CD4-positive, alpha-beta T cell treated with Interleukin-17A for 4 hours (primary cell): ENCODE measurements at regions not wholly inside any gene's neighbourhood (a gene's known extent, or its start where the extent isn't known, plus 50 kb on each side); places are given as distances from the start of the nearest gene placed in this dataset.
A peak's percentile ranks its signal among the peaks of the same experiment; 100 is the strongest.

Experiments
- DNase-seq: peaks from one replicate; pipeline ENCODE4 v3.0.0-alpha.2; 2020; ENCODE audit warnings: mixed read lengths

GRCh38 chr16:77555791-77556190, 121.0 kb upstream of the ADAMTS18 start:
- no peak for DNase-seq

- no peak for DNase-seq
Observed at GRCh38 chr16:77556201-77556873, 121.5 kb upstream of the ADAMTS18 start.

DNA sequence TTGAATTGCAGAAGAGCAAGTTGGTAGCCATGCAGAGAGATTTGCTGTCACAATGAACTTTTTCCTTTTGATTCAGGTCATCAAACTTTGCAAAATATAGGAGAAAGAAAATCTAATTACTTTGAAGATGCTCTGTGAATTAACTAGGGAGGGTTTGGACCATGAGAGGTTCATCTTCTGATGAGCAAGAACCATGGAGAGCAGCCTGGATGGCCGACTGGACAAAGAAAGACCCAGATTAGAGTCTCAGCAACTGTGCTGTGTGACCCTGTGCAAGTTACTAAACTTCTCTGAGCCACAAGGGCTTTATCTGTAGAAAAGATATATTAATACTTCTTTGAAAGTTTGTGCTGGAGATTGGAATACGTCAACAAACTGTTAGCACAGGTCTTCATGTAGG, 122.6 kb upstream of the ADAMTS18 start:
- no peak for DNase-seq

DNA sequence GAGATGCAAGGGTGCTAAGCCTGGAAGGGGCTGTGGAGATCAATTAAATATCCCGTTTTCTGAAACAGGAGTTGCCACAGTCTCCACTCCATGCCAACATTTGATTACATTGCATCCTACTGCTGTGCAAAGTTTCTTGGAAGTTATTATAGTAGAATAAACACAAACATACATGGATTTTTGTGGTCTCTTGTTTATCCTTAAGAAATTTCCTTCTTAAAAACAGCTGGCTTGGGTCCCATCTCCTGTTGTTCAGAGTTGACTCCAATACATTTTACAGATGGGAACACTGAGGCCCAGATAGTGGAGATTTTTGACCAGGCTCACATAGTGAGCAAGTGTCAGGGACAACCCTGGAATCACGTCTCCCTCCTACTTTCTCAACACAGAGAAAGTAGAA, 124.0 kb upstream of the ADAMTS18 start:
- no peak for DNase-seq

- no peak for DNase-seq
Observed at GRCh38 chr16:77562497-77562896, 127.7 kb upstream of the ADAMTS18 start.

DNA sequence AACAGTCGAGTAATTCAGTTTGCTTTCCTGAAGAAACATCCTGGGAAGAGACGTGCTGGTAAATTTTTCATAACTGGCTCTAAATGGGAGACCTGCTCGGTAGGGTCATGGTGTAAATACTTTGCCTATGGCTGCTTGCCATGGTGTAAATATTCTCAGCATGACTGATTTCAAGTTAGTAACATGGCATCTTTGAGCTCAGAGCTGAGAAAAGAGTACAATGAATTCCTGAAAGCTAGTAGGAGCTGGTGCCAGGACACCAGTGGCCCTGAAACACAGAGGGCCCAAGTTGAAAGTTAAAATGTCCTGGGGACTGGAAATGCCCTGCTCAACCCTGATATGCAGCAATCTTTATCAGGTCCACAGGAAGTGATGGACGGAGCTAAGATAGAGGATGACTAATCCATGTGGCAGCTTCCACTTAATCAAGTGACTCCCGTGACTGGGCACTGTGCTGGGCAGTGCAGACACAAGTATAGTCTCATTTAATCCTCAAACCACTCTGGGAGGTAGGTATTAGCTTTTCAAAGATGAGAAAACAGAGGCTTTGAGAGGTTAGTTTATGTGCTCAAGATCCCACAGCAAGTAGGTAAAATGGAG, 130.1 kb upstream of the ADAMTS18 start:
- no peak for DNase-seq

- no peak for DNase-seq
Observed at GRCh38 chr16:77569406-77569805, 134.6 kb upstream of the ADAMTS18 start.

DNA sequence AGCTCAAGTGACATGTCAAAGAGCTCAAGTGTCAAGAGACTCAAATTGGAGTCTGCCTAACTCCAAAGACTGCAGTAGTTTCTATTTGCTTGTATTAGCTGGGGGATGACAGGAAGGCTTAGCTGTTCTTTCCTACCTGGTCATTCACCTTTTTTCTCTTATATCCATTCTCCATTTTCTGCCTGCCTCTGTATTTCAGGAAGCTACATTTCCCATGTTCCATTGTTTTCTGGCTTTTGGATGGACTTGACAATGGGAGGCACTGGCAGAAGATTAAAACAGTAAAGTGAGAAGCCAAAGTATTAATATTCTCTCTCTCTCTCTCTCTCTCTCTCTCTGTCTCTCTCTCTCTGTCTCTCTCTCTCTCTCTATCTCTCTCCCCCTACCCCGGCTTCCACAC, 135.7 kb upstream of the ADAMTS18 start:
- no peak for DNase-seq

GRCh38 chr16:77571115-77571862, 136.5 kb upstream of the ADAMTS18 start:
- DNase-seq: no peak

DNA sequence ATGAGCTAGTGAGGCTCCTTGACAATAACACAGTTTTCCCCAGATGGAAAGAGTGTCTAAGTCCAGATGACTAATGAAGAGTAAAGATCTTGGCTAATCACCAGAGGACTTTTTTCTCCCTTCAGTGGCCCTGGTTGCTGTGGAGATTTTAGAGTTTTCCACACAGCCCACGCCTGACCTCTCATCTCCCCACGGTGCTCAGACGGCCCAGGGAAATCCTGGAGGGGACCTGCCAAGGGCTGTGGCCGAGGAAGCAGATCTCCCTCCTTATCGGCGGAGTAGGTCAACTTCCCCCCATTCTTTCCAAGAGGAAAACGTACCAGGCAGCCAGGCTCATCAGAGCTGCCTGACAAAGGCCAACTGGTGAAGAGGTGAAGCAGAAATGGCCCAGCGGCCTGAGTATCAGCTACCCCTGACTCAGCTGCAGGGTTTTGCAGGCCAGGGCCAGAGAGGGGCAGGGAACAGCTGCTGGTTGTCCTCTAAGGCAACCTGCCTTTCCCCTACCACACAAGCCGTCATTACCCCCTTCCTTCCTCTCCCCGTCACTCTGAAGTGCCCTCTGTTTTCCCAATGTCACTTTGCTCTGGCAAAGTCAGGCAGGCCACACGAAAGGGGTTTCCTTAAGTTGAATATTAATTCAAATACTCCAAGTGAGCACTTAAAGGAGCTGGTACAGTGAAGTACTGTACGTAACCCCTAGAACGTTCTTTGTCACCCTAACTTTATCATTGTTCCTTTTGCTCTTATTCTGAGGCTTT, 140.2 kb upstream of the ADAMTS18 start:
- DNase-seq: no peak

GRCh38 chr16:77579351-77579891, 142.9 kb upstream of the NUDT7 start:
- DNase-seq: no peak

DNA sequence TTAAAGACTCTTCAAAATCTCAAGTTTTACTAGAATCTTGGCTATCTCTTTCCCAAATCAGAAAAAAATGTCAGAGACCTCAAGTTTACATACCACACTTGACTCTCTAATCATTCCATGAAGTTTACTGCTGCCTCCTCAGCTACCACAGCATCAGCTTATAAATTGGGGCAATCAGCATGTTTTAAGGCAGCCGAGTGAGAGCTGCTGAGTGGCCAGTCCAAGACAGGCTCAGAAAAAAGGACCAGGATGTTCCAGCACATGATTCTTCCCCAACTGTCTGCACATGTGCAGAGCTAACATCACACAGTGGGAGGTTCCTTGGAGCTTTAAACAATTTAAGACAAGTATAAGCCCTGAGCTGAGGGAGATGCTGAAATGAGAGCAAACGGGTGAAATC, 140.6 kb upstream of the NUDT7 start:
- no peak for DNase-seq

GRCh38 chr16:77584205-77584859, 138.0 kb upstream of the NUDT7 start:
- peak; percentile 46 for DNase-seq

- DNase-seq: no peak
Observed at GRCh38 chr16:77585379-77586251, 136.7 kb upstream of the NUDT7 start.

DNA sequence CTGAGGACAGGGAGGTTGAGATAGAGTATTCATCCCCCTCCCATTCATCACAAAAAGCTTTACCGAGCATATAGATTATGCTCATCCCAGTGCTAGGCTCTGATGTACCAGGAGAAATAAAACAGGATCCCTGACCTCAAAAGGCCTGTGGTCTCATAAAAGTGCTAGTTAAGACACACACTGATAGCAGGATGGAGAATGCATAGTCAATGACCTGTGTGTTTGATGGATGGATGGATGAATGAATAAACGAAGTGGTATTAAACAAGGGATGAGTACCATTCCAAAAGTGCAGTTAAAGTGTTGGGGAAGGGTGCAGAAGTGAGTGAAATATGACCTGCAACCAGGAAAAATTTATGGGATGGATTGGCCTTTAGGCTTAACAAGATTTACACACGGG, 133.9 kb upstream of the NUDT7 start:
- no peak for DNase-seq

DNA sequence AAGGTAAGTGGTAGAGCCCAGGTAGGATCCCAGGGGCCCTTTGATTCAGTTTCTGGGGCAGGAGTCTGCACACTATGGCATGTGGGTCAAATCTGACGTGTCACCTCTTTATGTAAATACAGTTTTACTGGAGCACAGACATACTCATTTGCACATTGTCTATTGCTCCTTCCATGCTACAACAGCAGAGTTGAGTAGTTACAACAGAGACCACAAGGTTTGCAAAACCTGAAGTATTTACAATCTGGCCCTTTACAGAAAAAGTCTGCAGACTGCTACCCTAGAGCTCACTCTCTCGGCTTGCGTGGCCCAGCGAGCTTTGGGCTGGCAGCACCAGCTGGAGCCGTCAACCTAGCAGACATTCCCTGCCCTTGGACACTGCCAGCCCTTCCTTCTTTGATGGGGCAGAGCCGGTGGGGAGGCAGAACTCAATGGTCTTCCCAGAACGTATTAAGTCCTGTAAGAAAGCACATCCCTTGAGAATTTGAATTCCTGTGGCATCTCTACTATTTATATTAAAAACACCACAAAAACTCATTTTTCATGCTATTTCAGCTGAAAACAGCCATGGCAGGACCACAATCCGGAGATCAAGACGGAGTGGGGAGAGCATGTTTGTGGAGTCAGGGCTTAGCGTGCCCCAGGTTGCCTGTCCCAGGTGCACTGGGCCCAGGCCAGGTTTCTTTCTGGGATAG, 133.1 kb upstream of the NUDT7 start:
- DNase-seq: no peak

- DNase-seq: no peak
Observed at GRCh38 chr16:77590707-77591106, 131.6 kb upstream of the NUDT7 start.

GRCh38 chr16:77591347-77591746, 131.0 kb upstream of the NUDT7 start:
- DNase-seq: no peak

DNA sequence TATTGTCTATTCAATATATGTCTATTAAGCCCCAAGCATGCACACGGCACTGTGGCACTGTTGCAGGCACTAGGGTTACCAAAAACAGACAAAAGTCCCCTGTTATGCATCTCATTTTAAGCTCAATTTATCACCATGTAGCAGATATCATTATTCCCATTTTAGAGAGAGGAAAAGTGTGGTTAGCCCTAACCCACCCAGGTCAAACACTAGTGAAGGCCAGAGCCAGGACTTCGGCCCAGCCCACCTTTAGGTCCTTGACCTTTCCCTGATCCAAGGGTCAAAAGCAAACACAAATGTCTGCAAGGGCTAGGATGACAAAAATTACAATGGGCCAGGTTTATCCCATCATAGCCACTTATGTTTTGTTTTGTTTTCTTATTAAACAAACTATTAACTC, 130.3 kb upstream of the NUDT7 start:
- DNase-seq: no peak

DNA sequence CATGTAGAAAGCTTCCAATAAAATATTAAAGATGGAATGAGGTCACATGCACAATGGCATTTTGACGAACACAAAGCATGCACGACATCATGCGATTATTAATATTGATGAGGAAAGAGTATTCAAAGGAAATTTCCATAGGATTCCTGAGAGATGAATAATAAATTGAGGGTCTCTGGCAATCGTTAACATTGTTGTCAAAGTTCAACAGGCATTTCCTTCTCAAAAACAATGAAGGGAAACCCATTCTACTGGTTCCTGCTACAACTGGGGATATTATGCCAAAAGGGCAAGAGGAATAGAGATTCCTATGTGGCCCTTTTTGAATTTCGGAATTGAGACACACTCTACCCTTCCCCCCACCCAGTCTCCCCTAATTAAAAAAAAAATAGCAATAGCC, 128.3 kb upstream of the NUDT7 start:
- no peak for DNase-seq
